ENCODE measurements at regions not wholly inside any gene's neighbourhood (a gene's known extent, or its start where the extent isn't known, plus 50 kb on each side); places are given as distances from the start of the nearest gene placed in this dataset.

- no peak for TF ChIP-seq CTCF (IDR thresholded peaks at IDR 0.05)
- no peak for TF ChIP-seq POLR2A (IDR thresholded peaks at IDR 0.05)
- DNase-seq, result no peak
- intact Hi-C loops (cut with DNase I), result no loop called here
- no peaks in the 10 kb centered on the region for H3K36me3 ChIP-seq (replicated peaks in 1 of 2; ENCODE audit: insufficient read depth in 1 of 2, low read depth in 2 of 2)
- H3K27me3 ChIP-seq, result no peaks in the 10 kb centered on the region
- H3K27ac ChIP-seq, result no peak overlapping the region
- ATAC-seq, result no peak
- no peaks in the 10 kb centered on the region for H3K9me3 ChIP-seq
- 37% methylated on average over 4 of the region's 4 CpGs for WGBS, 2 donors
- H3K4me1 ChIP-seq, result no peaks in the 10 kb centered on the region
- no peak overlapping the region for H3K4me3 ChIP-seq
Observed at GRCh38 chr5:174172566-174172965, 127.1 kb downstream of the NSG2 start.

- ATAC-seq (no peak), DNase-seq (no peak)
- Histone ChIP-seq H3K9me3 (no peaks in the 10 kb centered on the region), H3K27ac (no peak overlapping the region), H3K36me3 (replicated peaks in 1 of 2; ENCODE audit: insufficient read depth in 1 of 2, low read depth in 2 of 2) (no peaks in the 10 kb centered on the region), H3K4me1 (no peaks in the 10 kb centered on the region), H3K27me3 (no peaks in the 10 kb centered on the region), H3K4me3 (no peak overlapping the region)
- 83 to 86% methylated on average over 6 of the region's 6 CpGs for WGBS, 2 donors
- intact Hi-C loops (cut with DNase I), result no loop called here
- TF ChIP-seq CTCF (IDR thresholded peaks at IDR 0.05) (no peak), POLR2A (IDR thresholded peaks at IDR 0.05) (no peak)
Observed at GRCh38 chr5:174173766-174174165, 128.3 kb downstream of the NSG2 start.

GRCh38 chr5:174175716-174176268, 130.3 kb downstream of the NSG2 start:
- intact Hi-C loops (cut with DNase I), result no loop called here
- ATAC-seq, result no peak
- Histone ChIP-seq H3K4me1 (no peaks in the 10 kb centered on the region), H3K9me3 (no peaks in the 10 kb centered on the region), H3K27me3 (no peaks in the 10 kb centered on the region), H3K27ac (no peak overlapping the region), H3K4me3 (no peak overlapping the region), H3K36me3 (replicated peaks in 1 of 2; ENCODE audit: insufficient read depth in 1 of 2, low read depth in 2 of 2) (no peaks in the 10 kb centered on the region)
- DNase-seq, result no peak
- no peak for TF ChIP-seq POLR2A (IDR thresholded peaks at IDR 0.05)
- TF ChIP-seq CTCF (IDR thresholded peaks at IDR 0.05), result no peak
- 57 to 67% methylated on average over 12 of the region's 12 CpGs for WGBS, 2 donors

- H3K27me3 ChIP-seq, result no peaks in the 10 kb centered on the region
- no peaks in the 10 kb centered on the region for H3K9me3 ChIP-seq
- no peak overlapping the region for H3K4me3 ChIP-seq
- no peaks in the 10 kb centered on the region for H3K4me1 ChIP-seq
- DNase-seq (no peak), ATAC-seq (no peak)
- intact Hi-C loops (cut with DNase I), result no loop called here
- no peaks in the 10 kb centered on the region for H3K36me3 ChIP-seq (replicated peaks in 1 of 2; ENCODE audit: insufficient read depth in 1 of 2, low read depth in 2 of 2)
- WGBS, 2 donors, result 79 to 85% methylated on average over 5 of the region's 5 CpGs
- no peak overlapping the region for H3K27ac ChIP-seq
- TF ChIP-seq POLR2A (IDR thresholded peaks at IDR 0.05) (no peak), CTCF (IDR thresholded peaks at IDR 0.05) (no peak)
Observed at GRCh38 chr5:174176511-174176910, 131.0 kb downstream of the NSG2 start.

- intact Hi-C loops (cut with DNase I), result no loop called here
- no peak for DNase-seq
- 82 to 83% methylated on average over 6 of the region's 6 CpGs for WGBS, 2 donors
Observed at GRCh38 chr5:174177531-174177930, 132.0 kb downstream of the NSG2 start.

More at GRCh38 chr5:174177531-174177930, 132.0 kb downstream of the NSG2 start:
- Histone ChIP-seq H3K27me3 (no peaks in the 10 kb centered on the region), H3K4me3 (no peak overlapping the region), H3K36me3 (replicated peaks in 1 of 2; ENCODE audit: insufficient read depth in 1 of 2, low read depth in 2 of 2) (no peaks in the 10 kb centered on the region), H3K27ac (no peak overlapping the region), H3K4me1 (no peaks in the 10 kb centered on the region), H3K9me3 (no peaks in the 10 kb centered on the region)
- ATAC-seq, result no peak
- TF ChIP-seq POLR2A (IDR thresholded peaks at IDR 0.05) (no peak), CTCF (IDR thresholded peaks at IDR 0.05) (no peak)

Measured in body of pancreas (tissue), 4 donors.